ENCODE measurements at regions not wholly inside any gene's neighbourhood (a gene's known extent, or its start where the extent isn't known, plus 50 kb on each side); places are given as distances from the start of the nearest gene placed in this dataset.

GRCh38 chr12:77613411-77613810 lies 217.3 kb upstream of the NAV3 start:
- H3K79me2 ChIP-seq (ENCODE audit: control insufficient read depth, insufficient read depth, low read length), result no peaks in the 10 kb centered on the region
- no peaks in the 10 kb centered on the region for H4K20me1 ChIP-seq (ENCODE audit: control insufficient read depth, insufficient read depth, low read length, poor library complexity, severe bottlenecking)
- no peaks in the 10 kb centered on the region for H3K36me3 ChIP-seq (replicated peaks in 1 of 2; ENCODE audit: control extremely low read depth in 1 of 2, control insufficient read depth in 1 of 2, extremely low read depth in 1 of 2, insufficient read depth in 2 of 2, low read length in 1 of 2)
- no peak overlapping the region for H3K9ac ChIP-seq (ENCODE audit: low read length)
- peaks cover 3% of the 10 kb centered on the region for H3K9me3 Mint-ChIP-seq (ENCODE audit: insufficient read depth)
- no peak overlapping the region for H2AFZ ChIP-seq (ENCODE audit: insufficient read depth, low read depth, low read length, poor library complexity, severe bottlenecking)
- ChIA-PET CTCF (no interaction called here), POLR2A (no interaction called here)
- H3K4me3 Mint-ChIP-seq, result no peak overlapping the region
- no peak overlapping the region for H3K27ac ChIP-seq (ENCODE audit: low read length in 2 of 2)
- 23% methylated on average over 2 of the region's 4 CpGs for WGBS (ENCODE audit: insufficient coverage)
- H3K4me2 ChIP-seq (replicated peaks; ENCODE audit: low read depth, low read length, poor library complexity, severe bottlenecking), result no peak overlapping the region
- H3K27me3 ChIP-seq (replicated peaks in 1 of 4; ENCODE audit: control extremely low read depth in 1 of 4, control insufficient read depth in 3 of 4, insufficient read depth in 4 of 4, low read length in 3 of 4), result no peaks in the 10 kb centered on the region
- H3K4me1 Mint-ChIP-seq, result no peaks in the 10 kb centered on the region
- intact Hi-C loops (cut with micrococcal nuclease), result no loop called here
- no peak for TF ChIP-seq CTCF (IDR thresholded peaks at IDR 0.05)
- no peak for TF ChIP-seq EZH2 (IDR thresholded peaks at IDR 0.05; ENCODE audit: borderline replicate concordance, insufficient read depth, low read depth, low read length, poor library complexity, severe bottlenecking)
- no peaks in the 10 kb centered on the region for H3K27me3 Mint-ChIP-seq
- no peak overlapping the region for H3K27ac Mint-ChIP-seq
- ATAC-seq (ENCODE audit: low read depth), result no peak
- H3K4me1 ChIP-seq (ENCODE audit: control insufficient read depth in 2 of 2, insufficient read depth in 2 of 2, low read length in 2 of 2), result no peaks in the 10 kb centered on the region
- no peaks in the 10 kb centered on the region for H3K9me3 ChIP-seq (ENCODE audit: control extremely low read depth in 1 of 3, control insufficient read depth in 2 of 3, insufficient read depth in 1 of 3, low read length in 2 of 3)
- no peak for DNase-seq
- H3K4me3 ChIP-seq (ENCODE audit: control extremely low read depth in 1 of 5, extremely low read depth in 1 of 5, insufficient read depth in 1 of 5, low read depth in 2 of 5, low read length in 4 of 5), result no peak overlapping the region

- Histone ChIP-seq H3K79me2 (ENCODE audit: control insufficient read depth, insufficient read depth, low read length) (no peaks in the 10 kb centered on the region), H3K27me3 (replicated peaks in 1 of 4; ENCODE audit: control extremely low read depth in 1 of 4, control insufficient read depth in 3 of 4, insufficient read depth in 4 of 4, low read length in 3 of 4) (no peaks in the 10 kb centered on the region), H3K9me3 (ENCODE audit: control extremely low read depth in 1 of 3, control insufficient read depth in 2 of 3, insufficient read depth in 1 of 3, low read length in 2 of 3) (no peaks in the 10 kb centered on the region), H3K4me1 (ENCODE audit: control insufficient read depth in 2 of 2, insufficient read depth in 2 of 2, low read length in 2 of 2) (no peaks in the 10 kb centered on the region), H3K4me3 (ENCODE audit: control extremely low read depth in 1 of 5, extremely low read depth in 1 of 5, insufficient read depth in 1 of 5, low read depth in 2 of 5, low read length in 4 of 5) (no peak overlapping the region), H2AFZ (ENCODE audit: insufficient read depth, low read depth, low read length, poor library complexity, severe bottlenecking) (no peak overlapping the region), H3K9ac (ENCODE audit: low read length) (no peak overlapping the region), H3K4me2 (replicated peaks; ENCODE audit: low read depth, low read length, poor library complexity, severe bottlenecking) (no peak overlapping the region), H4K20me1 (ENCODE audit: control insufficient read depth, insufficient read depth, low read length, poor library complexity, severe bottlenecking) (no peaks in the 10 kb centered on the region), H3K27ac (ENCODE audit: low read length in 2 of 2) (no peak overlapping the region), H3K36me3 (replicated peaks in 1 of 2; ENCODE audit: control extremely low read depth in 1 of 2, control insufficient read depth in 1 of 2, extremely low read depth in 1 of 2, insufficient read depth in 2 of 2, low read length in 1 of 2) (no peaks in the 10 kb centered on the region)
- intact Hi-C loops (cut with micrococcal nuclease), result no loop called here
- Mint-ChIP-seq H3K27ac (no peak overlapping the region), H3K27me3 (no peaks in the 10 kb centered on the region), H3K4me3 (no peak overlapping the region), H3K9me3 (ENCODE audit: insufficient read depth) (no peaks in the 10 kb centered on the region), H3K4me1 (no peaks in the 10 kb centered on the region)
- 56% methylated on average over 1 of the region's 2 CpGs for WGBS (ENCODE audit: insufficient coverage)
- no peak for ATAC-seq (ENCODE audit: low read depth)
- no peak for DNase-seq
- ChIA-PET CTCF (no interaction called here), POLR2A (no interaction called here)
- TF ChIP-seq CTCF (IDR thresholded peaks at IDR 0.05) (no peak), EZH2 (IDR thresholded peaks at IDR 0.05; ENCODE audit: borderline replicate concordance, insufficient read depth, low read depth, low read length, poor library complexity, severe bottlenecking) (no peak)
These were observed 220.2 kb upstream of the NAV3 start for GRCh38 chr12:77610446-77610845.
